Progenitor cell of endocrine pancreas (in vitro differentiated cells): ENCODE measurements at regions not wholly inside any gene's neighbourhood (a gene's known extent, or its start where the extent isn't known, plus 50 kb on each side); places are given as distances from the start of the nearest gene placed in this dataset.
A peak's percentile ranks its signal among the peaks of the same experiment; 100 is the strongest.

ENCODE experiments used
- DNase-seq: peaks from one replicate; pipeline ENCODE4 v3.0.0; 2021; ENCODE audit warnings: low spot score; ENCODE audit not compliant: unreplicated experiment
- H3K27ac Mint-ChIP-seq: 2 replicates; pipeline ENCODE4 v1.8.0; 2021; ENCODE audit warnings: mild to moderate bottlenecking, moderate library complexity, mixed read lengths
- H3K27me3 Mint-ChIP-seq: 2 replicates; pipeline ENCODE4 v1.8.0; 2021; ENCODE audit warnings: mixed read lengths
- H3K36me3 Mint-ChIP-seq: 2 replicates; pipeline ENCODE4 v1.8.0; 2022; ENCODE audit warnings: mixed read lengths; ENCODE audit not compliant: insufficient read depth
- H3K4me1 Mint-ChIP-seq: 2 replicates; pipeline ENCODE4 v1.8.0; 2021; ENCODE audit warnings: low read depth, mixed read lengths
- H3K4me3 Mint-ChIP-seq: 2 replicates; pipeline ENCODE4 v1.8.0; 2021; ENCODE audit warnings: low read depth, mild to moderate bottlenecking, moderate library complexity, mixed read lengths
- H3K9me3 Mint-ChIP-seq: 2 replicates; pipeline ENCODE4 v1.8.0; 2021; ENCODE audit warnings: low read depth, mixed read lengths
- TF ChIP-seq, protein P1 (sequence below): fragments of 200-600 bp; sonication (generic); IDR thresholded peaks from one replicate; pipeline ENCODE4 v1.5.0; 2021; ENCODE audit warnings: antibody characterized with exemption, mild to moderate bottlenecking; ENCODE audit not compliant: unreplicated experiment

- DNase-seq: no peak
- TF ChIP-seq, protein P1, sequence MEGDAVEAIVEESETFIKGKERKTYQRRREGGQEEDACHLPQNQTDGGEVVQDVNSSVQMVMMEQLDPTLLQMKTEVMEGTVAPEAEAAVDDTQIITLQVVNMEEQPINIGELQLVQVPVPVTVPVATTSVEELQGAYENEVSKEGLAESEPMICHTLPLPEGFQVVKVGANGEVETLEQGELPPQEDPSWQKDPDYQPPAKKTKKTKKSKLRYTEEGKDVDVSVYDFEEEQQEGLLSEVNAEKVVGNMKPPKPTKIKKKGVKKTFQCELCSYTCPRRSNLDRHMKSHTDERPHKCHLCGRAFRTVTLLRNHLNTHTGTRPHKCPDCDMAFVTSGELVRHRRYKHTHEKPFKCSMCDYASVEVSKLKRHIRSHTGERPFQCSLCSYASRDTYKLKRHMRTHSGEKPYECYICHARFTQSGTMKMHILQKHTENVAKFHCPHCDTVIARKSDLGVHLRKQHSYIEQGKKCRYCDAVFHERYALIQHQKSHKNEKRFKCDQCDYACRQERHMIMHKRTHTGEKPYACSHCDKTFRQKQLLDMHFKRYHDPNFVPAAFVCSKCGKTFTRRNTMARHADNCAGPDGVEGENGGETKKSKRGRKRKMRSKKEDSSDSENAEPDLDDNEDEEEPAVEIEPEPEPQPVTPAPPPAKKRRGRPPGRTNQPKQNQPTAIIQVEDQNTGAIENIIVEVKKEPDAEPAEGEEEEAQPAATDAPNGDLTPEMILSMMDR: no peak
- H3K4me3 Mint-ChIP-seq: no peak overlapping the region
- peaks cover 15% of the 10 kb centered on the region for H3K4me1 Mint-ChIP-seq
- H3K9me3 Mint-ChIP-seq: no peaks in the 10 kb centered on the region
- H3K27ac Mint-ChIP-seq: no peak overlapping the region
- peaks cover 51% of the 10 kb centered on the region for H3K27me3 Mint-ChIP-seq
- no peaks in the 10 kb centered on the region for H3K36me3 Mint-ChIP-seq
These were observed 107.3 kb upstream of the CDH5 start for GRCh38 chr16:66258916-66259845.

DNA sequence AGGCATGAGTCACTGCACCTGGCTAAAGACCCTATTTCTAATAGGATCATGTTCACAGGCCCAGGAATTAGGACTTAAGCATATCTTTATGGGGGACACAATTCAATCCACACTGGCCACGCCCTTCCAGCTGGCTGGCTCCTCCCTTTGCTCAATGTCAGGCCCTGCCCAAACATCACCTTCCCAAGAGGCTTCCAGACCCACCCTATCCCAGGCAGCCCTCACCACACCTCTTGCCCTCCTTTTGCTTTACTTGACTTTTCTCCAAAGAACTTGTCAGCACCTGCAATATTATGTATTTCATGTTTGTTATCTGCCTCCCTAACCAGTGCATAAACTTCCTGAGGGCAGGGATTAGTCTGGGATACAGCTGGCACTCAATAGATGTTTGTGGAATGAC, 109.6 kb upstream of the CDH5 start:
- Mint-ChIP-seq H3K36me3 (no peaks in the 10 kb centered on the region), H3K27me3 (peaks cover 42% of the 10 kb centered on the region), H3K4me1 (peaks cover 11% of the 10 kb centered on the region), H3K9me3 (no peaks in the 10 kb centered on the region), H3K4me3 (no peak overlapping the region), H3K27ac (no peak overlapping the region)
- DNase-seq: no peak
- TF ChIP-seq, protein P1: no peak

DNA sequence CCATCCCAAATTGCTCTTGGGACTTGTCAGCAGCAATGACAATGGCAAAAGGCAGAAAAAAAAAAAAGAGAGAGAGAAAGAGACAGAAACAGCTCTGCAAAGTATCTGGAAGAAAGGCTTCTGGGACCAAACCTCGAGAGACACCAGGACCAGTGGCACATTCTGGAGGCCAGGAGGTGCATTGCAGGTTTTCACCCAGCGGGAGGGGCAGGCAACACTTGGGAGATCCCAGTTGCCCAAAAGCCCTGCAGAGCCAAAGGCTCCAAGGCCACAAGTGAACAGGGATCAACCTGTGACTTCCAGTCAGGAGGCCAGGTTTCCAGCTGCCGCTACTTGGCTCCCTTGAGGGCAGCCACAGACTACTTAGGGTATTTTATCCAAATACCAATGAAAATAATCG, 110.8 kb upstream of the CDH5 start:
- H3K4me1 Mint-ChIP-seq: peaks cover 13% of the 10 kb centered on the region
- no peak overlapping the region for H3K27ac Mint-ChIP-seq
- H3K9me3 Mint-ChIP-seq: no peaks in the 10 kb centered on the region
- no peaks in the 10 kb centered on the region for H3K36me3 Mint-ChIP-seq
- TF ChIP-seq, protein P1: peak; percentile 24
- no peak for DNase-seq
- H3K27me3 Mint-ChIP-seq: peaks cover 38% of the 10 kb centered on the region
- H3K4me3 Mint-ChIP-seq: no peak overlapping the region

- Mint-ChIP-seq H3K4me1 (peaks cover 14% of the 10 kb centered on the region), H3K36me3 (no peaks in the 10 kb centered on the region), H3K27me3 (peaks cover 35% of the 10 kb centered on the region), H3K9me3 (no peaks in the 10 kb centered on the region), H3K27ac (no peak overlapping the region), H3K4me3 (no peak overlapping the region)
- no peak for DNase-seq
- TF ChIP-seq, protein P1: no peak
These were observed 111.7 kb upstream of the CDH5 start for GRCh38 chr16:66254751-66255150.

- TF ChIP-seq, protein P1: no peak
- Mint-ChIP-seq H3K36me3 (no peaks in the 10 kb centered on the region), H3K4me3 (no peak overlapping the region), H3K9me3 (no peaks in the 10 kb centered on the region), H3K27me3 (peaks cover 37% of the 10 kb centered on the region), H3K4me1 (peaks cover 14% of the 10 kb centered on the region), H3K27ac (no peak overlapping the region)
- DNase-seq: no peak
These were observed 112.4 kb upstream of the CDH5 start for GRCh38 chr16:66254106-66254505.
